GM19023 (cell line): ENCODE measurements at regions not wholly inside any gene's neighbourhood (a gene's known extent, or its start where the extent isn't known, plus 50 kb on each side); places are given as distances from the start of the nearest gene placed in this dataset.
"Not testable (repeated sequence)": the region's sequence is repeated elsewhere in the genome, so short reads cannot be mapped to it uniquely, and the experiment has no call there.

Experiments used
- ATAC-seq: cut with Tn5 transposase; IDR thresholded peaks from one replicate; pipeline ENCODE4 v1.9.1; 2021; ENCODE audit warnings: mild to moderate bottlenecking, moderate library complexity; ENCODE audit not compliant: unreplicated experiment

GRCh38 chr5:162762119-162762518 is 675.3 kb upstream of the CCNG1 start:
- no peak for ATAC-seq

DNA sequence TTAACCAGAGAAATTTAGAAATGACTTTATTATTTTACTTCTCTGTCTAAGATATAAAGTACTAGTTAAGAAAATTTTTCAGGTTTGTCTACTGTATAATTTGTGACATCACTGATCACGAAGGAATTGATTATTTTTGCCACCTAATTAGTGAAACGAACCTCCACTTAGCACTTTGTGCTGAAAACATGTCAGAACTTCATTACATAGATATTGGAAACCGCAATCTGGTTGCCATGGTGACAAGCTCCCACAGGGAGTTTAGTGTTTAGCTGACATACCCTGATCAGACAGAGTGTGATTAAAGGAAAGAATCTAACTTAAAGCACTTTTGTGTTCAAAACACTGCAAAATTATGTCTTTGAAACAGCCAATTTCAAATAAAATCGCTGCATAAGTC is 668.4 kb upstream of the CCNG1 start:
- ATAC-seq: no peak

DNA sequence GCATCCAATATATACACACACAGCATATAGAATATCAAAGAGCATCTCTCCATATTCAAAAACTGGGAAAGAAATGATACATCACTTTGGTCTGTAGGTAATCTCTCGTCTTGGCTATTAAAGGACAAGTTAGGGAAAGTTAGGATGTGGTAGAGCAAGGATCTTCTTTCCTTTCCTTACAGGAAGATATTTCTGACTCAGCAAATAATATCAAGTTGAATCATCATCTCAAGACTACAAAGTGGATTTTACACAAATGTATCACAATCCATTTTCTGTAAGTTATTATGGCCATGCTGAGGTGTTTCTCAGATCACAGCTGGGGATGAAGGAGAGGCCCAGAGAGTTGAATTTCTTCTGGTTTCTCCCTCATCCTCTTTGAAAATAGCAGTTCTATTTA is 651.7 kb upstream of the CCNG1 start:
- no peak for ATAC-seq

GRCh38 chr5:162786234-162786633 is 651.2 kb upstream of the CCNG1 start:
- ATAC-seq: no peak

DNA sequence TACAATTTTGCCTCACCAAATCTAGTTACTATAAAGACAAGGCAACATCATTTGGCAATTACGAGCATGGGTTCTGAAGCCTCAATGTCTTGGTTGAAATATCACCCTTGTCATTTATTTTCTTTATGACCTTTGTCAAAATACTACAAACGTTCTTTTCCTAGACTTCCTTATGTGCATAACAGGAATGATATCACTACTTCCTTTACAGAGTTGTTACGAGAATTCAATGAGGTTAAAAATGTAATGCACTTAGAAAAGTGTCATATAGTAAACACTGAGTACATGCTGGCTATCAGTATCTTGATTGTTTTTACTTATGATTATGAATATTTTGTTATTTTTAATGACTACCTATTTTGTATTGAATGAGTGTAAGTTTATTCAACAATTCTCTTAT is 640.9 kb upstream of the CCNG1 start:
- ATAC-seq: no peak

GRCh38 chr5:162800301-162800700 is 637.1 kb upstream of the CCNG1 start:
- no peak for ATAC-seq

DNA sequence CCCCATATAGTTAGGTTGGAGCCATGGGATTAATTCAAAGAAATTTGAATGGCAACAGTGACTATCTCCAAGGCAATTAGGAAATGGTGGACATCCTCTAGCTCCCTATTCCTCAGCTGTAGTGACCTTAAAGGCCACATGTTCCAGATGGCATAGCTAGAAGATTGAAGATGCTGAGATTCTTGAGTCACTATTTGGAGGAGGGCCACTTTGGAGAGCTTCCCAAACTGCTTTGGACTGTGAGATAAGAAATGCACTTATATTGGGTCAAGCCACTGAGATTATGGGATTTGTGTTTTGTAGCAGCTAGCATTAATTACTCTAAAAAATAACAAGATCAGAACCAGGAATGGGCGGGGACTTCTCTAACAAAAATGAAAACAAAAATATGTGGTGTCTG is 636.2 kb upstream of the CCNG1 start:
- ATAC-seq: no peak

- no peak for ATAC-seq
Observed at GRCh38 chr5:162806195-162806594, 631.2 kb upstream of the CCNG1 start.

- ATAC-seq: no peak
Observed at GRCh38 chr5:162811071-162811470, 626.3 kb upstream of the CCNG1 start.

DNA sequence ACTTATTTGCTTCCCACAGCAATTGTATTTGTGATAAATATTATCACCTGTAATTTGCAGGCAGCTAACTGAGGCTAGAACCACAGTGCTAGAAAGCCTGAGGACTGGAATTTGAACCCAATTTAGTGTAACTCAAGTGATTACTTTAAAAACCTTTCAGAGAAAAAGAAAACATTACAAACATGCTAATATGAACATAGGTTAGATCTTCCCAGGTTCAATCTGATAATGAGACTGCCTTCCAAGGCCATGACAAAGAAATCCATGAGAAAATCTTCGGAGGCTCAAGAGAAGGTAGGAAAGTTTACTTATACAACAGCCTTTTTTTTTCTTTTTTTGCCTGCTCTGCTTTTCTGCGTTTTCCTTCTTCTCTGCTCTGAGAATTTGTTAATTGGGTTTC is 620.6 kb upstream of the CCNG1 start:
- no peak for ATAC-seq

DNA sequence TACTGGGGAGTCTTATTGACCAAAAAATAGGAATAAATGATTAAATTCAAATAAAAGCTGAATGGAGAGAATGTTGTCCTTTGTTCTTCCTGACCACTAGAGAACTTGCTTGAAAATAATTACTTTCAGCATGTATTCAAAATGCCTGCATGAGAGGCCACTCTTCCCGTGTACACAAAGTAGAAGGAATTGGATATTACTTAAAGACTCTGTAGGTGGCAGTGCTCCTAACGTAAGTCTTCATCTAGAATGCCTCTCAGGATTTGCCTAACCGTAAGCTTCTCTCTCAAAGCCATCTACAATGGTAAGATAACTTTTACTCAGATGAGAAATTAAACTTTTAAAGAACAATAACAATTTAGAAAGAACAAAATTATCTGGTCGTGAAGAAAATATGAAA is 620.0 kb upstream of the CCNG1 start:
- no peak for ATAC-seq

GRCh38 chr5:162821664-162822063 is 615.7 kb upstream of the CCNG1 start:
- ATAC-seq: not testable (repeated sequence)

- no peak for ATAC-seq
Observed at GRCh38 chr5:162824360-162824759, 613.0 kb upstream of the CCNG1 start.

DNA sequence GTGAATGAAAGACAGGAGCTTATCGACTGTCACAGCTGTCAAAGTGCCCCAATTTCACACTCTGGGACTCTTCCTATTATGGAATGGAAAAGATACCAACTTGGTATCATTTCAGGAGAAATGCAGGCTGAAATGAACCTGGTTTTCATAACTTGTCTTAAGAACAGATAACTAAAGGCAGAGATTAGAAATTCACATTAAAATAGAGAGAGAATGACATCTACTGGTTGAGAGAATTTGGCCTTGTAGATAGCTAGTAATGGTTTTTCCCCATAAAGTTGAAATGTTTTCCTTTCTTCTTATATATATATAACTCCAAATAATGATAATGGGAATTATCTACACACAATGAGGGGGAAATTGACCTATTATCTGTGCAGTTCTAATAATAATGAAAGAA is 600.2 kb upstream of the CCNG1 start:
- ATAC-seq: no peak

- ATAC-seq: no peak
Observed at GRCh38 chr5:162842727-162843126, 594.7 kb upstream of the CCNG1 start.

- ATAC-seq: no peak
Observed at GRCh38 chr5:162852134-162852533, 585.3 kb upstream of the CCNG1 start.

- ATAC-seq: no peak
Observed at GRCh38 chr5:162858770-162859169, 578.6 kb upstream of the CCNG1 start.

GRCh38 chr5:162870966-162871365 is 566.4 kb upstream of the CCNG1 start:
- ATAC-seq: no peak

- no peak for ATAC-seq
Observed at GRCh38 chr5:162882629-162883028, 554.8 kb upstream of the CCNG1 start.

DNA sequence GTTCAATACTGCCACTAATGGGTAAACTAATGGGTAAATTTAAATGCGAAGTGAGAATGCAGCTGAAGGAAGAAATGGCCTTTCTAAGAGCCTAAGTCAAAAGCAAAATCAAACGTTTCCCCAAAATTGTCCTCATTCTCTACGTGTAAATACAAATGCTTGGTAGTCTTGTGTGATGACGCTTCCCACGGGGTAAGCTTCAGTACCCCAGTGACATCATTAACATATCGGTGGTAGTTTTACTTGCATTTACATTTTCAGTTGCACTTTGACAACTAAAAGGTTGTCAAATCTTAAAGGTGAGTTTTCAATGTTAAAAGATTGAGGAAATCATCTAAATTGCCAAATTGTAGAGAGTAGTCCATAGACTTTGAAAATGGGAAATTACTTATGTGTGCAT is 550.7 kb upstream of the CCNG1 start:
- no peak for ATAC-seq

- no peak for ATAC-seq
Observed at GRCh38 chr5:162888268-162888667, 549.1 kb upstream of the CCNG1 start.

GRCh38 chr5:162911873-162912272 is 525.5 kb upstream of the CCNG1 start:
- ATAC-seq: no peak

DNA sequence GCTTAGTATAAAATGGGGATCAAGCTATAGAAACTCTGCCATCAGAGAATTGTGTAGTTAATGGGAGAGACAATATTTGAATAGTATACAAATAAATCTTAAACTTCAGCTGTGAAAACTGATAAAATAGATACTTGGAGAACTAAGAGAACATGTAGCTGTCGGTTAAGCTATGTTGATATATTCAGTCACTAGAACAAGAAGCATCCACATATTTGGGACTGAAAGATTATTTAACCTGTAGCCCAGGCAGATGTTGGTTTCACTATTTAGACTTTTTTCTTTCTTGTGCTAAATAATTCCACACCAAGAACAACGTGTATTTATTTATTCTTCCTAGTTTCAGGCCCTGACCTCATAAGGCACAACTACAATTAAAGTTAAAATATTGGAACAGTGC is 521.0 kb upstream of the CCNG1 start:
- no peak for ATAC-seq

DNA sequence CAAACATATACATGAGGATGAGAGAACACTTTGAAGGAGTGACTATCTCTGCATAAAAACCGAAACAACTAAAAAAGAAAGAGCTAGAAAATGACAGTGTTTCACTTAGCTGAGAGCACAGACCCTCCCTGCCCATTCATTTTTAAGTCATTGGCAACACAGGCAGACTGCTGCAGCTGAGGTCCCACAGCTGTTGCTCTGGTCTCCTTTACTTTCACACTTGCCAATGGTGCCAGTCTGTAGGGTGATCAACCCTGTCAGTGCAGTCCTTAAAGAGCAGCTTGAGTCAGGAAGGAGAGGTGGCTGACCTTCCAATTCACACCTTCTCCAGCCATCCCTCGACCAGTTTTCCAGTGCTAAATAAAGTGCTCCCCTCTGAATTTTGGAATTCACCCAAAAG is 508.3 kb upstream of the CCNG1 start:
- ATAC-seq: no peak
